Smooth muscle cell of the brain vasculature (primary cell): ENCODE measurements at regions not wholly inside any gene's neighbourhood (a gene's known extent, or its start where the extent isn't known, plus 50 kb on each side); places are given as distances from the start of the nearest gene placed in this dataset.
"Not testable (repeated sequence)": the region's sequence is repeated elsewhere in the genome, so short reads cannot be mapped to it uniquely, and the experiment has no call there.

ENCODE experiments used
- DNase-seq: peaks from one replicate; pipeline ENCODE4 v3.0.0-alpha.2; 2012; ENCODE audit warnings: low read depth, low spot score

- no peak for DNase-seq
These were observed 154.0 kb upstream of the SSTR1 start for GRCh38 chr14:38053666-38054065.

DNA sequence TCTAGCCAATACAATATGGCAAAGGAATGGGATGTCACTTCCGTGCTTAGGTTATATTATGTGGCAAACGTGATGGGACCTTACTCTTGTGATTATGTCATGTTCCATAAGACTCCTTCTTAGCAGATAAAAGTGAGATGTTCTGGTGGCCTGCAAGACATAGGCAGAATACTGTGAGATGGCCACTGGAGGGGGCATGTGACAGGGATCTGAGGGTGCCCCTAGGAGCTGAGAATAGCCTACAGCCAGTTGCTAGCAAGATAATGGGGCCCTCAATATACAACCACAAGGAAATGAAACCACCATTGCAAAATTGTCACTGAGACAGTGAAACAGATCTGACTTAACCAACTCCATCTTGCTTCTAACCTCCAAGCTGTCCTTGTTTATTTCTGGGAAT lies 151.4 kb upstream of the SSTR1 start:
- no peak for DNase-seq

- DNase-seq, result not testable (repeated sequence)
These were observed 145.5 kb upstream of the SSTR1 start for GRCh38 chr14:38062223-38062622.

DNA sequence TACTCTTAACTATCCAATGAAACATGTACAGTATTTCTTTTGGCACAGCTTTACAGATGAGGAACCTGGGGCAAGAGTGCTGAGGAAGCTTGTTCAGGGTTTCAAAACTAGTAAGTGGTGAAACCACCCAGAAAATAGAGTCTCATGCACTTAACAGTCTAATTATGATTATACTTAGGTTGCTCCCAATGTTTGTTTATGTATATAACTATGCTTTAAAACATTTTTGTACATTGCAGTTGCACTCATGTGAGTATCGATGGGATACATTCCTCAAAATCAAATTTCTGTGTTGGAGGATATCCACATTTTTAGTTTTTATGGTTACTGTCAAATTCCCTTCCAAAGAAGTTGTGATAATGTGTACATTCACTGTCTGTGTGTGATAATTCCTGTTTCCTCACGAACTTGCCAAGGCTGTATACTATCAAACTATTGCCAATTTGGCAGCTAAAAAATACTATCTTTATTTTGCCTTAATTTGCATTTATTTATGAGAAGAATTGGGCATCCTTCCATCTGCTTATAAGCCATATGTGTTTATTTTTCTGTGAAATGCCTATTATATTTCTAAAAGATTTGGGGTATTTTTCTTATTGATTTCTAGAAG lies 143.9 kb upstream of the SSTR1 start:
- DNase-seq, result no peak

DNA sequence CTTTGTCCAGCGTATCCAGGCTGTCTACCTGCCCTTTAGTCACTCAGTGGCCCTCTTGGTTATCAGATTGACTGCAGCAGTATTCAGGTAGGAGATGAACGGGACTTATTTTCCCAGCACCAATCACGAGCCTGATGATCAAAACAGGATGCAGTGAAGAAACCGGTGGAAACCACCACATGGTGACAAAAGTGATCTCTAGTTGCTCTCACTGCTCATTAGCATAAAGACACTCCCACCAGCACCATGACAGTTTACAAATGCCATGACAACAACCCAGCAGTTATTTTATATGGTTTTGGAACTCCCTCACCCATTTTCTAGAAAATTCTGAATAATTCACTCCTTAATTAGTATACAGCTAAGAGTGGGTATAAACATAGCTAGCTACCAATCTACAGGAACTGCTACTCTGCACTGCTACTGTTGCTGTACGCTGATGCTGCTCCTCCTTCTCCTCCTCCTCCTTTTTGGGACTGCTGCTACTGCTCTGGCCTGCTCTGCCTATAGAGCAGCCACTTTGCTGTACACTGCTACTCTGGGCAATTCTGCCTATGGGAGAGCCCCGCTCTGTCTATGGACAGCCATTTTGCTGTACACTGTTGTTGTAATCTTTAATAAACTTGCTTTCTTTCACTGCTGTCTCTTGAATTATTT lies 142.5 kb upstream of the SSTR1 start:
- no peak for DNase-seq

DNA sequence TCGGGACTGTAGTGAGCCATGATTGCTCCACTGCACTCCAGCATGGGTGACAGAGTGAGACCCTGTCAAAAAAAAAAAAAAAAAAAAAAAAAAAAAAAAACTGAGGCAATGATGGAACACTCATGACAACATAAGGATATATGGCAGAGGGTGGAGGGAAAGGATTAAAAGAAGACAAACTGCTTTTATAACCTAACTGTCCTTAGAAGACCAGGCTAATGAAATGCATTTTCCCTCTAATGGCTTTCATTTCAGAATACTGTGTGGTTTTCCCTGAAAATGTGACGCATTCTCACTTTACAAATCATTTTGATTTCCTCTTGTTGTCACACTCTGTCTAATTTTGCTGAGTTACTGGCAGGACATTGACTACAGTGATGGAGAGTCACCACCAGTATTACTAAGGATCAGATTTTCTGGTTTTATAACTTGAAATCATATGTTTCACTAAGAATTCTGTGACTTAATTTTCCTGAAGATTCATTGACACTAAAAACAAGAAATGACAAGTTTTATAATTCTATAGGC lies 137.6 kb upstream of the SSTR1 start:
- DNase-seq, result no peak

DNA sequence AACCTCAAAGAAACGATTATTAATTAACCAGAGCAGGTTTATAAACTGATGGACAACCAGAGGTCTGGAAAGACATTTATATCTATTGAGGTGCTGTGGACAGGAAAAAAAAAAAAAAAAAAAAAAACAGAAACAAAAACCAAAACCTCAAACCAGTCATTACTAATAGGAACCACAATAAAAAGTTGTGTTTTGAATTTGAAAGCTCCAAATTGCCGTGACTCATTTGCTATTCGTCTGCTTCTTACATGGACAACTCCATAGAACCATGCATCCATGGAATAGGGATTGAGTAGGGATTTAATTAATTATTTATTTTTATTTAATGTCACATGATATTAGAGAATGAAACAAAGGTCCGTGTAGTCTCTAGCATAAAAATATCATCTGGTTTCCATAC lies 134.1 kb upstream of the SSTR1 start:
- DNase-seq, result no peak

DNA sequence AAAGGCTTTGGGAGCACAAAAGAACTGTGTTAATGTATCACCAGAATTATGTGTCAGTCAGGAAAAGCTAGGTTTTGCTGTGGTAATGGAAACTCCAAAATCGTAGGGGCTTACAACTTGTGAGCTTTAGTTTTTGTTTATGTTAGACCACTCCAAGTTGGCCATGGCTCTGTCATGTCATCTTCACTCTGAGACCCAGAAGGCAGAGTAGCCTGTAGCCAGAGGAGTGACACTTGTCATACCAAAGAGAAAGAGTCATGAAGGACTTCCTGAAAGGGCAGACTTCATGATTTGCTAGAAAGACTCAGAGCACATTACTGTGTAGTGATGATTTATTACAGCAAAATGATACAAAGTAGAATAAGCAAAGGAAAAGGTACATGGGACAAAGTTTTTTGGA lies 133.6 kb upstream of the SSTR1 start:
- DNase-seq, result no peak

DNA sequence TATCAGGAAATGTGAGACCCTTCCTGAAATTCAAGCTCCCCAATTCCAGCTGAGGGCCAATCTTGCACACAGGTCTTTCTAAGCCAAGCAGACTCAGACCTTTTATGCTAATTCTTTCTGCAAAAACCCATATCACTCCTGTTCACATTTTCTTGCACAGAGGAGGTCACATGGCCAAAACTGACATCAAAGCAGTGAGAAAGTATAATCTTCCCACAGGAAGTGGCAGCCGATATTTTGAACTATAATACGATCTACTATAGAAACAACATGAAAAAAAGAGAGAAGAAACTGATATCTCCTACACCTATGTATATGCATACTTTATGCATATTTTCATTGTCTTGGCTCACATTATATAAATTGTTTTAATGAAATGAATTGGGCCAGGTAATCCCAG lies 132.9 kb upstream of the SSTR1 start:
- DNase-seq, result no peak

- no peak for DNase-seq
These were observed 129.3 kb upstream of the SSTR1 start for GRCh38 chr14:38078393-38078792.

DNA sequence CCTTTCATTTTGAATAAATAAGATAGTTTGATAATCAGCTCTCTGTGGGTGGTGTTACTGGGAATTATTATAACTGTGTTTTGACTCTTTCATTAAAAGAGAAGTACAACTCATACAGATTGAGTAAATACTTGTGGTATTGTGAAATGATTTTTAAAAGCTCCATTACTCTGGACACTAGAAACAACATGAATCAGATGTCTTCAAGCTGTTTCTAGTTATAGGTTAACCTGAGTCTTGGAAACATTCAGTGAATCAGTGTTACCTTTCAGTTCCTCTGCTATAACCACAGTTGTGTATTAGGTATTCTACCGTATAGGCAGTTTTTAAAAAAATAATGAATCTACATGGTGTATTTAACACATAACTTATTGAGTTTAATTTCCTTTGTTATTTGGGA lies 128.4 kb upstream of the SSTR1 start:
- DNase-seq, result no peak

GRCh38 chr14:38079886-38080285 lies 127.8 kb upstream of the SSTR1 start:
- no peak for DNase-seq

DNA sequence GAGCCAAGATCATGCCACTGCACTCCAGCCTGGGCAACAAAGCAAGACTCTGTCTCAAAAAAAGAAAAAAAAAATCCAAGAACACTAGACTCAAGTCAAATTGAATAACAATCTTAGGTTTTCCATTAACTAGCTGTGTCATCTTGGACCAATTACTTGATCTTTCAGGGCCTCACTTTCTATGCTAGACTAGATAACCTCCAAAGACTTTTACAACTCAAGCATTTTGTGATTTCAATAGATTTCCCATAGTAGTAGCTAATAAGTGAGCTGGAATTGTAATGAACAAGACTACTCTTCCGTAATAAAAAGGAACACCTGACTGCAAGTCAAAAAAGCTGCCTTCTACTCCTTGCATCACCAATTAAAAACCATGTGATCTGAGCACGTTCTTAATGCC lies 127.0 kb upstream of the SSTR1 start:
- DNase-seq, result no peak

- DNase-seq, result no peak
These were observed 124.7 kb upstream of the SSTR1 start for GRCh38 chr14:38083039-38083438.

DNA sequence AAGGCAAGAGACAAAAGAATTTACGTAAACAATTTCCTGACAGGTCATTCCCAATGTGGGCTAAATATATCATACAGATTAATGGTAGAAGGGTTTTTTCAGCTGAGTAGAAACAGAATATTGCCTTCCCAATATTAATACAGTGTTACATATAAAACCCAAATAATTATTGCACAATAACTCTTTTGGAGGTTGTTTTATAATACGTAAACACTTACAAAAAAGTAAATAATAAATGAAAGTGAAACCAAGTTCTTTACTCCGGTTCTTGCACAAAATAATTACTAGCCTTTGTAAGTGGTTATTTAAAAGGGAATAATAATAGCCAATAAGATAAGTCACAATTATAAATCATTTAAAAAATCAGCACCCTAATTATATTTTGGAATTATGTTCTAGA lies 118.6 kb upstream of the SSTR1 start:
- no peak for DNase-seq

- DNase-seq, result no peak
These were observed 117.2 kb upstream of the SSTR1 start for GRCh38 chr14:38090506-38090905.

DNA sequence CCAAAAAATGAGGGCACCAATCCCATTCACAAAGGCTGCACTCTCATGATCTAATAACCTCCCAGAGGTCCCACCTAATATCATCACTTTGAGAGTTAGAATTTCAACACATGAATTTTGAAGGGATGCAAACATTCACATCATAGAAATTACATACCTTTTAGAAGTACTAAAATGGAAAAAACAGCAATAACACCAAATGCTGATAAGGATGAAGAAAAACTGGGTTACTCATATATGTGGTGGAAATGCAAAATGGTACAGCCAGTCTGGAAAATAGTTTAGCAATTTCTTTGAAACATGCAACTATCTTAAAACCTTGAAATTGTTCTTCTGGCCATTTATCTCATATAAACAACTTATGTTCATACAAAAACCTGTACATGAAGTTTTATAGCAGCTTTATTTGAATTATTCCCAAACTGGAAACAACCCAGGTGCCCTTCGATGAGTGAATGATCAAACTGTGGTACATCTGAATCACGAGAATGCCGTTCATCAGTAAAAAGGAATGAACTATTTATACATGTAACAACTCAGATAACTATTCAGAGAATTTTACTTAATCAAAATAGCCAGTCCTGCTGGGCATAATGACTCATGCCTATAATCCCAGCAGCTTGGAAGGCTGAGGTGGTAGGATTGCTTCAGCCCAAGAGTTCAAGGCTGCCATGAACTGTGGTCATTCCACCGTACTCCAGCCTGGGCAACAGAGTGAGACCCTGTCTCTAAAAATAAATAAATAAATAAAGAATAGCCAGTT lies 109.4 kb upstream of the SSTR1 start:
- DNase-seq, result peak; percentile 0

DNA sequence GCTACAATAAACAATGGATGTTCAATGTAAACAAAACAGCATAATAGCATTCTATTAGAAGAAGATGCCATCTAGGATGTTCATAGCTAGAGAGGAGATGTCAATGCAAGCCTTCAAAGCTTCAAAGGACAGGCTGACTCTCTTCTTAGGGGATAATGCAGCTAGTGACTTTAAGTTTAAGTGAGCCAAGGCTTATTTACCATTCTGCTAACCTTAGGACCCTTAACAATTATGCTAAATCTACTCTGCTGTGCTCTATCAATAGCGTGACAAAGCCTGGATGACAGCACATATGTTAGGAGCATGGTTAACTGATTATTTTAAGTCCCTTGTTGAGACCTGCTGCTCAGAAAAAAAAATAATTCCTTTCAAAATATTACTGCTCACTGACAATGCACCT lies 106.0 kb upstream of the SSTR1 start:
- DNase-seq, result no peak

DNA sequence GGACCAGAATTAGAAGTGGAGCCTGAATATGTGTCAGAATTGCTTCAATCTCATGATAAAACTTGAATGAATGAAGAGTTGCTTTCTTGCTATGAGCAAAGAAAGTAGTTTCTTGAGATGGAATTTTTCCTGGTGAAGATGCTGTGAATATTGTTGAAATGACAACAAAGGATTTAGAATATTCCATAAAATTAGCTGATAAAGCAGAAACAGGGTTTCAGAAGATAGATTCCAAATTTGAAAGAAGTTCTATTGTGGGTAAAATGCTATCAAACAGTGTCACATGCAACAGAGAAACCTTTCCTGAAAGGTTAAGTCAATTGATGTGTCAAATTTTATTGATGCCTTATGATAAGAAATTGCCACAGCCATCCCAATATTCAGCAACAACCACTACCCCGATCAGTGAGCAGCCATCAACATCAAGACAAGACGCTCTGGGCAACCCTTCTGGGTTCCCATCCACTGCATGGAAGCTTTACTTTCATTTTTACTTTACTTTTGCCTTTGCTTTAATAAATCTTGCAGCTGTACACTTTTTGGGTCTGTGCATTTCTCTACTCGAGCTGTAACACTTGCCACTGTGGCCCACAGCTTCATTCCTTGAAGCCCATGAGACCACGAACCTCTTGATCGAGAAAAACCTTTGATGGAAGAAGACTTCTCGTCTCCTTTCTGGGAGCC lies 104.0 kb upstream of the SSTR1 start:
- no peak for DNase-seq

GRCh38 chr14:38105106-38105702 lies 102.5 kb upstream of the SSTR1 start:
- no peak for DNase-seq

DNA sequence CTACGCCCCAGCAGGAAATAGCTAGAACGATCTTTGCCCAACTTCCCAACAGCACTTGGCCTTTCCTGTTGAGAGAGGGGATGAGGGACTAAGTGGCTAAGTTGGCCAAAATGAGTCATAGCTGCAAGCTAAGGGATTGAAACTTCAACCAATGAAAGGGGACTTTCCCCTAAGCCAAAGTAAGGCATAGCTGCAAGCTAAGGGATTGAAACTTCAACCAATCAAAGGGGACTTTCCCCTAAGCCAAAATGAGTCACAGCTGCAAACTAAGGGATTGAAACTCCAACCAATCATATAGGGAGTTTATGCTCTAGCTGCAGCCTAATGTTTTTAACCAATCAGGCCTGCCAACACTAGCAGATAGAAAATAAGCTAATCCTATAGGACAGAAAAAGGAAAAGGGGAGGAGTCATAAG lies 100.5 kb upstream of the SSTR1 start:
- DNase-seq, result no peak

DNA sequence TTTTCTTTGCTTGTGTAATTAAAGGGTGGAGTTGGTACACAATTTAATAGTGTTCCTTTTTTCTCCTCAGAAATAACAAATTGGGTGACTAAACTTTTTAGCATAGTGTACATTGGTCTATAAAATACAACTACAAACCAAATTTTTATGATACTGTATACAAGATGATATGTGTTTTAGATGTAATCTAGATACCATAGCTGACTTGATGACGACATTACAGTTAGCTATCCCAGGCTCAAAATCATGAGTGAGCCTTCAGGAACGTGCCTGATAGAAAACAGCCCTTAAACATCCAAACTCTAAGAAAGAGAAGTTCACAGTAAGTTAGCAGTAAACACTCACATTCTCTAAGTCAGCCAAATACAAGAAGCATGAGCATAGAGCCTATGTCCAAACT lies 99.0 kb upstream of the SSTR1 start:
- DNase-seq, result no peak
